CD14-positive monocyte (primary cell): ENCODE measurements at regions not wholly inside any gene's neighbourhood (a gene's known extent, or its start where the extent isn't known, plus 50 kb on each side); places are given as distances from the start of the nearest gene placed in this dataset.

Source experiments
- DNase-seq, 3 donors: peaks; one replicate each; pipeline ENCODE4 v3.0.0-alpha.2; 2011 to 2022
- H2AFZ ChIP-seq: 2 replicates; pipeline ENCODE4 v1.6.0; 2012; ENCODE audit warnings: mild to moderate bottlenecking, low read depth, low read length, inconsistent platforms; ENCODE audit not compliant: insufficient read depth, poor library complexity, severe bottlenecking
- H3K27ac ChIP-seq, 2 donors: 1 replicate in 1 of 2; 2 replicates in 1 of 2; pipeline ENCODE4 v1.5.1; 2012 to 2013; ENCODE audit warnings: low read length in 2 of 2, control low read depth in 1 of 2, inconsistent platforms in 1 of 2, low read depth in 1 of 2, mild to moderate bottlenecking in 1 of 2
- H3K27me3 ChIP-seq, 2 donors: one replicate each; pipeline versions ENCODE4 v1.6.0 to v1.6.1; 2011 to 2013; ENCODE audit warnings: low read length in 2 of 2; ENCODE audit not compliant: control insufficient read depth in 2 of 2, insufficient read depth in 2 of 2
- H3K36me3 ChIP-seq, 2 donors: replicated peaks in 1 of 2; 1 replicate in 1 of 2; 2 replicates in 1 of 2; pipeline versions ENCODE4 v1.5.1 to v1.6.1; 2012 to 2013; ENCODE audit warnings: low read length in 2 of 2, control low read depth in 1 of 2, inconsistent platforms in 1 of 2, mild to moderate bottlenecking in 1 of 2; ENCODE audit not compliant: insufficient read depth in 2 of 2, control insufficient read depth in 1 of 2
- H3K4me1 ChIP-seq, 2 donors: 1 replicate in 1 of 2; 2 replicates in 1 of 2; pipeline versions ENCODE4 v1.5.1 to v1.6.1; 2012 to 2013; ENCODE audit warnings: low read length in 2 of 2, control low read depth in 1 of 2, inconsistent platforms in 1 of 2, mild to moderate bottlenecking in 1 of 2, moderate library complexity in 1 of 2; ENCODE audit not compliant: insufficient read depth in 2 of 2, control insufficient read depth in 1 of 2
- H3K4me2 ChIP-seq: replicated peaks from 2 replicates; pipeline ENCODE3; 2012; ENCODE audit warnings: low read length, moderate library complexity, mild to moderate bottlenecking; ENCODE audit not compliant: poor library complexity, severe bottlenecking; ENCODE audit errors: extremely low read depth
- H3K4me3 ChIP-seq, 3 experiments: fragments of 200-600 bp in 1 of 3; sonication (generic) in 1 of 3; replicated peaks in 1 of 3; 1 replicate in 2 of 3; 2 replicates in 1 of 3; pipeline ENCODE4 v1.5.1; 2011 to 2013; ENCODE audit warnings: low read length in 3 of 3, mild to moderate bottlenecking in 3 of 3, control low read depth in 2 of 3, low read depth in 2 of 3, inconsistent platforms in 1 of 3, moderate library complexity in 1 of 3
- H3K79me2 ChIP-seq: 2 replicates; pipeline ENCODE4 v1.6.0; 2012; ENCODE audit warnings: mild to moderate bottlenecking, control low read depth, inconsistent platforms, low read length, moderate library complexity; ENCODE audit not compliant: insufficient read depth
- H3K9ac ChIP-seq: 2 replicates; pipeline ENCODE4 v1.6.0; 2017; ENCODE audit warnings: low read length, mild to moderate bottlenecking; ENCODE audit not compliant: insufficient read depth, poor library complexity, severe bottlenecking
- H3K9me3 ChIP-seq, 2 donors: replicated peaks in 1 of 2; 1 replicate in 1 of 2; 2 replicates in 1 of 2; pipeline versions ENCODE4 v1.5.1 to v1.6.1; 2012 to 2013; ENCODE audit warnings: low read length in 2 of 2, control low read depth in 1 of 2; ENCODE audit not compliant: control insufficient read depth in 1 of 2, insufficient read depth in 1 of 2
- H4K20me1 ChIP-seq: 2 replicates; pipeline ENCODE4 v1.6.0; 2012; ENCODE audit warnings: mild to moderate bottlenecking, low read length, control low read depth, moderate library complexity; ENCODE audit not compliant: insufficient read depth
- H3K27ac Mint-ChIP-seq, 7 donors: one replicate each; pipeline ENCODE4 v1.8.0; 2020; ENCODE audit warnings: mild to moderate bottlenecking in 7 of 7, mixed read lengths in 7 of 7, moderate library complexity in 6 of 7, inconsistent platforms in 2 of 7
- H3K27me3 Mint-ChIP-seq, 3 donors: one replicate each; pipeline ENCODE4 v1.8.0; 2021 to 2022; ENCODE audit warnings: low read depth in 3 of 3, mild to moderate bottlenecking in 3 of 3, mixed read lengths in 3 of 3, moderate library complexity in 3 of 3, inconsistent platforms in 1 of 3
- H3K36me3 Mint-ChIP-seq, 2 donors: one replicate each; pipeline ENCODE4 v1.8.0; 2020; ENCODE audit warnings: mixed read lengths in 2 of 2, inconsistent platforms in 1 of 2, mild to moderate bottlenecking in 1 of 2
- H3K4me1 Mint-ChIP-seq: one replicate; pipeline ENCODE4 v1.8.0; 2020; ENCODE audit warnings: mild to moderate bottlenecking, mixed read lengths
- H3K4me3 Mint-ChIP-seq, 2 donors: one replicate each; pipeline ENCODE4 v1.8.0; 2020; ENCODE audit warnings: mild to moderate bottlenecking in 2 of 2, mixed read lengths in 2 of 2, moderate library complexity in 1 of 2
- H3K9me3 Mint-ChIP-seq, 7 donors: one replicate each; pipeline ENCODE4 v1.8.0; 2020 to 2022; ENCODE audit warnings: mixed read lengths in 7 of 7, mild to moderate bottlenecking in 6 of 7, moderate library complexity in 6 of 7, inconsistent platforms in 2 of 7
- CTCF ChIP-seq: fragments of 200-600 bp; IDR thresholded peaks from one replicate; pipeline ENCODE4 v1.8.0; 2022; ENCODE audit warnings: antibody characterized with exemption, mild to moderate bottlenecking
- WGBS: methylation state at CpG from one replicate; pipeline ENCODE4 v1.1.5; 2013; ENCODE audit warnings: missing lambda C conversion rate; ENCODE audit not compliant: insufficient coverage; 5-methylcytosine and 5-hydroxymethylcytosine counted together
- intact Hi-C, 2 donors: fragments of 100-400 bp; cut with micrococcal nuclease; formaldehyde crosslinking; loops; one replicate each; pipeline versions ENCODE4 v1.15.0 to v1.15.1; 2023

GRCh38 chr5:125659316-125660023 lies 763.7 kb upstream of the GRAMD2B start:
- Mint-ChIP-seq H3K36me3 (no peaks in the 10 kb centered on the region), H3K4me3 (no peak overlapping the region), H3K27me3 (no peaks in the 10 kb centered on the region), H3K27ac (no peak overlapping the region), H3K4me1 (no peaks in the 10 kb centered on the region), H3K9me3 (peaks cover 1 to 14% (median 6%) of the 10 kb centered on the region in 7 donors)
- H2AFZ ChIP-seq: no peak overlapping the region
- TF ChIP-seq CTCF: no peak
- H3K9ac ChIP-seq: no peak overlapping the region
- H3K9me3 ChIP-seq: peaks cover 4 to 12% of the 10 kb centered on the region in 2 donors
- no peak overlapping the region for H3K4me2 ChIP-seq
- WGBS: no CpG with 5 or more reads among the region's 2 CpGs
- H3K27me3 ChIP-seq: no peaks in the 10 kb centered on the region
- intact Hi-C loops: no loop called here
- H3K4me1 ChIP-seq: no peaks in the 10 kb centered on the region
- H3K27ac ChIP-seq: no peak overlapping the region
- H3K4me3 ChIP-seq: no peak overlapping the region
- DNase-seq: no peak
- H3K36me3 ChIP-seq: no peaks in the 10 kb centered on the region
- H3K79me2 ChIP-seq: no peaks in the 10 kb centered on the region
- H4K20me1 ChIP-seq: no peaks in the 10 kb centered on the region

- no peak for TF ChIP-seq CTCF
- Histone ChIP-seq H3K4me2 (no peak overlapping the region), H4K20me1 (no peaks in the 10 kb centered on the region), H3K36me3 (no peaks in the 10 kb centered on the region), H3K27me3 (no peaks in the 10 kb centered on the region), H3K9ac (no peak overlapping the region), H3K79me2 (no peaks in the 10 kb centered on the region), H3K9me3 (peaks cover 4 to 17% of the 10 kb centered on the region in 2 donors), H2AFZ (no peak overlapping the region), H3K27ac (no peak overlapping the region), H3K4me3 (no peak overlapping the region), H3K4me1 (no peaks in the 10 kb centered on the region)
- Mint-ChIP-seq H3K9me3 (peaks cover 2 to 14% (median 7%) of the 10 kb centered on the region in 7 donors), H3K27ac (no peak overlapping the region), H3K4me1 (no peaks in the 10 kb centered on the region), H3K27me3 (no peaks in the 10 kb centered on the region), H3K36me3 (no peaks in the 10 kb centered on the region), H3K4me3 (no peak overlapping the region)
- DNase-seq: no peak
- intact Hi-C loops: no loop called here
- 80% methylated on average over 1 of the region's 1 CpG for WGBS
These were observed 762.8 kb upstream of the GRAMD2B start for GRCh38 chr5:125660231-125660895.
